K562 (cell line): ENCODE measurements at regions not wholly inside any gene's neighbourhood (a gene's known extent, or its start where the extent isn't known, plus 50 kb on each side); places are given as distances from the start of the nearest gene placed in this dataset.
"Not testable (repeated sequence)": the region's sequence is repeated elsewhere in the genome, so short reads cannot be mapped to it uniquely, and the experiment has no call there.

Experiments used
- ATAC-seq: fragments of 200-7000 bp; cut with Tn5 transposase; 3 replicates; pipeline ENCODE4 v1.9.1; 2020; ENCODE audit warnings: moderate library complexity
- BruUV-seq: library from RNA; stranded (reverse); fragments of 400-500 nt; replicated peaks from 2 replicates; lab custom pipeline; 2021; lab: Mats Ljungman, UMichigan
- CTCF ChIA-PET: fragments of 300-600 bp; formaldehyde crosslinking; extraction: SDS; loops from one replicate; lab custom pipeline; 2021; ENCODE audit warnings: low intra/inter-chr PET ratio; lab: Yijun Ruan, JAX
- POLR2A ChIA-PET: fragments of 300-600, 350-650 bp; sonication (Branson Sonifier 250); formaldehyde crosslinking; extraction: SDS; loops from one replicate; lab custom pipeline; 2021; ENCODE audit warnings: antibody characterized with exemption, inconsistent platforms; lab: Yijun Ruan, JAX
- DNase-seq, 4 experiments: peaks; one replicate each; pipeline versions ENCODE4 v3.0.0 to v3.0.0-alpha.2; 2011 to 2018; ENCODE audit warnings: low spot score in 3 of 4, mixed read lengths in 3 of 4; ENCODE audit errors: extremely low read depth in 1 of 4
- FAIRE-seq: peaks from 2 replicates; lab custom pipeline; 2011; peaks lifted over from hg19 to GRCh38; lab: Jason Lieb, UNC
- H2AFZ ChIP-seq: 2 replicates; pipeline ENCODE4 v1.6.0; 2011; ENCODE audit warnings: low read depth, low read length, control low read depth, inconsistent platforms
- H3K27ac ChIP-seq: fragments of 200-600 bp; 3 replicates; pipeline ENCODE4 v1.8.0; 2011; ENCODE audit warnings: low read depth, mild to moderate bottlenecking, control low read depth, inconsistent platforms, low read length, moderate library complexity, mixed read lengths; ENCODE audit errors: extremely low read depth
- H3K27me3 ChIP-seq, 2 experiments: fragments of 300-600 bp in 1 of 2; 2 replicates in 1 of 2; 3 replicates in 1 of 2; pipeline versions ENCODE4 v1.6.0 to v1.8.0; 2011; ENCODE audit warnings: inconsistent platforms in 2 of 2, low read length in 2 of 2, mild to moderate bottlenecking in 1 of 2, mixed read lengths in 1 of 2, moderate library complexity in 1 of 2; ENCODE audit not compliant: control insufficient read depth in 2 of 2, insufficient read depth in 2 of 2
- H3K36me3 ChIP-seq: fragments of 300-600 bp; 3 replicates; pipeline ENCODE4 v1.8.0; 2011; ENCODE audit warnings: mild to moderate bottlenecking, low read length, inconsistent platforms; ENCODE audit not compliant: control insufficient read depth, insufficient read depth
- H3K4me1 ChIP-seq, 2 experiments: fragments of 200-600 bp in 1 of 2; replicated peaks in 1 of 2; 2 replicates in 1 of 2; 3 replicates in 1 of 2; pipeline versions ENCODE4 v1.5.1 to v1.8.0; 2011; ENCODE audit warnings: inconsistent platforms in 2 of 2, low read length in 2 of 2, mild to moderate bottlenecking in 1 of 2, mixed read lengths in 1 of 2, moderate library complexity in 1 of 2; ENCODE audit not compliant: control insufficient read depth in 2 of 2, insufficient read depth in 2 of 2
- H3K4me2 ChIP-seq: 2 replicates; pipeline ENCODE4 v1.6.1; 2011; ENCODE audit warnings: low read length, control low read depth, inconsistent platforms, mixed read lengths; ENCODE audit not compliant: insufficient read depth
- H3K4me3 ChIP-seq: fragments of 200-600 bp; sonication (generic), shearing (Covaris generic); 2 replicates; pipeline ENCODE4 v1.5.1; 2016; ENCODE audit warnings: control low read depth, inconsistent platforms
- H3K79me2 ChIP-seq: fragments of 200-600 bp; 3 replicates; pipeline ENCODE4 v1.8.0; 2011; ENCODE audit warnings: low read length, inconsistent platforms; ENCODE audit not compliant: control insufficient read depth, insufficient read depth
- H3K9ac ChIP-seq, 2 experiments: 2 replicates each; pipeline versions ENCODE4 v1.6.0 to v1.6.1; 2011; ENCODE audit warnings: low read depth in 2 of 2, low read length in 2 of 2, control low read depth in 1 of 2, inconsistent platforms in 1 of 2, mild to moderate bottlenecking in 1 of 2, mixed read lengths in 1 of 2; ENCODE audit not compliant: insufficient read depth in 1 of 2
- H3K9me1 ChIP-seq: one replicate; pipeline ENCODE4 v1.6.0; 2011; ENCODE audit warnings: inconsistent platforms, mild to moderate bottlenecking, low read length, moderate library complexity; ENCODE audit not compliant: control insufficient read depth, insufficient read depth
- H3K9me3 ChIP-seq: replicated peaks from 2 replicates; pipeline ENCODE4 v1.5.1; 2011; ENCODE audit warnings: low read depth, low read length, inconsistent platforms; ENCODE audit not compliant: control insufficient read depth, insufficient read depth
- H4K20me1 ChIP-seq: replicated peaks from 2 replicates; pipeline ENCODE4 v1.6.1; 2011; ENCODE audit warnings: low read length, inconsistent platforms, mixed read lengths; ENCODE audit not compliant: control insufficient read depth, insufficient read depth
- WGBS: fragments of 100-300 bp; shearing (Covaris generic); methylation state at CpG from one replicate; pipeline ENCODE4 v1.1.6; 2016; ENCODE audit warnings: low coverage, mixed read lengths; ENCODE audit not compliant: insufficient coverage; ENCODE audit errors: missing lambda C conversion rate; 5-methylcytosine and 5-hydroxymethylcytosine counted together
- in situ Hi-C: fragments of 300-500 bp; cut with MboI; formaldehyde crosslinking; loops from 4 replicates; pipeline ENCODE4 v1.15.0; 2018; ENCODE audit warnings: inconsistent platforms, mixed read lengths
- intact Hi-C: fragments of 100-400 bp; cut with micrococcal nuclease; formaldehyde crosslinking; loops from 2 replicates; pipeline ENCODE4 v1.14.2; 2022

DNA sequence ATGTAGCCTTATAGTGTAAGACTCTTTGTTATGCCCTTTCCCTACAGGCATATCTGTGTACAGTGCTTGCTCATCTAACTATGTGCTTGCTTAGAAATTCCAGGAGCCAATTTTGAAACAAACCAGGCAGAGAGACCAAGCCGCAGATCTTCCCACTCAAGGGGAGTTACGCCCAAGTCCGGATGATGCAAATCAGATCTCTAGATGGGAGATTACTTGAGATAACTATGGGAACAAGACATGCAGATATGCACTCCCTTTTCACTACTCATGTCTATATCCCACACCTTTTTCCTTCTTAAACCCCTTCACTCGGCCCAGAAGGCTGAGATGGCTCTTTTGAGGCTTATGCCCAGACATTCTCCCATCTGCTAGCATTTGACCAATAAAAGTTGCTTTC is 179.7 kb upstream of the ZNF658 start:
- ATAC-seq, H3K9me3 ChIP-seq, CTCF ChIA-PET, H3K27ac ChIP-seq, H4K20me1 ChIP-seq, POLR2A ChIA-PET, BruUV-seq, H3K9ac ChIP-seq, H3K79me2 ChIP-seq, FAIRE-seq, H3K4me2 ChIP-seq, in situ Hi-C loops, H3K4me1 ChIP-seq, intact Hi-C loops, H3K36me3 ChIP-seq, H3K9me1 ChIP-seq, H3K4me3 ChIP-seq, DNase-seq, H2AFZ ChIP-seq, H3K27me3 ChIP-seq: not testable (repeated sequence)
- no CpG with 5 or more reads among the region's 4 CpGs for WGBS

DNA sequence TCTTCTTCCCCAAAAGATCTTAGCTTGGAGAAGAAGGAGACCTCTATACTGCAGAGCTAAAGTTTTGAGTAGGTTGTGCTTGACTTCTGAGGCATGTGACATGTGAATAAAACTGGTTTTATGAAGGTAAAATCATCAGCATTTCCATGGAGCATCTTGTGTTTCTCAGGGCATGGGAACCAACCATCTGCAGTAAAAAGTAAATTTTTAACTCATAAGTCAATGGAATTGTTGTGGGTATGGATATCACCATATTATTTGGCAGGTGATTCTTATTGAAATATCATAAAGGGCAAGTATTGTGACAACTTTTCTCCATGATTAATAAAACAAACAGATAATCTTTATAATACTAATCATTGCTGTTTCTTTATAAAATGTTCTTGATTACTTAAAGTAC is 173.0 kb upstream of the ZNF658 start:
- FAIRE-seq, H3K4me3 ChIP-seq, H3K27me3 ChIP-seq, H3K27ac ChIP-seq, intact Hi-C loops, H3K9ac ChIP-seq, H3K79me2 ChIP-seq, CTCF ChIA-PET, BruUV-seq, H3K9me3 ChIP-seq, POLR2A ChIA-PET, in situ Hi-C loops, DNase-seq, ATAC-seq, H3K36me3 ChIP-seq, H3K4me1 ChIP-seq, H3K4me2 ChIP-seq, H3K9me1 ChIP-seq, H4K20me1 ChIP-seq, H2AFZ ChIP-seq: not testable (repeated sequence)

DNA sequence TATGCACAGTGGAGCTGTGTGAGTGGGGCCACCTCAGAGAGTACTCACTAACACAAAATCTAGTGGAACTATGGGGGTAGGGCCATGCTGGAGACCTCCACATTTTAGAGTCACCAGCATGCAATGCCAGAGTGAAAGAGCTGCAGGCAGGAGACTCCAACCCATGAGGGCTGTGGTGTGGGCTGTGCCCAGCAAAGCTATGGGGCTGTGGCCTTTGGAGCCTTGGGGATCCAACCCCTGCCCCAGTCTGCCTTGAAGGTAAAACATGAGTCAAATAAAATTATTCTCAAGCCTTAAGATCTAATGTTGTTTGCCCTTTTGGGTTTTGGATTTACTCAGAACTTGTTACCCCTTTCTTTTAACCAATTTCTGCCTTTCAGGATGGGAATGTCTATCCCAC is 163.8 kb upstream of the ZNF658 start:
- FAIRE-seq, DNase-seq, H2AFZ ChIP-seq, H3K36me3 ChIP-seq, H3K9me3 ChIP-seq, POLR2A ChIA-PET, H3K9me1 ChIP-seq, intact Hi-C loops, H3K4me2 ChIP-seq, H3K4me3 ChIP-seq, H3K79me2 ChIP-seq, H4K20me1 ChIP-seq, in situ Hi-C loops, H3K27ac ChIP-seq, BruUV-seq, H3K9ac ChIP-seq, H3K27me3 ChIP-seq, CTCF ChIA-PET, H3K4me1 ChIP-seq, ATAC-seq: not testable (repeated sequence)

DNA sequence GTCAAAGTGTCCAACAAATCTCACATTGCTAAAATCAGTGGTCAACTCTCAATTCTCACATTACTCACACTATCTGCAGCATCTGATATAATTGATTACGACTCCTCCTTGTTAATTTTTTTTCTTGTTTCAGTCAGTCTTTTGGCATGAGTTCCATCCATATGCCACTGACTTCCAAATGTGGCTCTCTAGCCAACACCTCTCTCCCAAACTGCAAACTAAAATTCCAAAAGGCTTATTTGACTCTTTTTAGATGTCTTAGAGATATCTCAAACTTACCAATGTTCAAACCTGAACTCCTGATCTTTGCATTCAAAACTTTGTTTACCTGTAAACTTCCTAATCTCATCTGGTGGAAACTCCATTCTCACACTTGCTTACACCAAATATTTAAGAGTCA is 162.1 kb upstream of the ZNF658 start:
- intact Hi-C loops, H3K9ac ChIP-seq, H2AFZ ChIP-seq, H3K9me1 ChIP-seq, H3K27ac ChIP-seq, H4K20me1 ChIP-seq, ATAC-seq, H3K4me3 ChIP-seq, FAIRE-seq, H3K79me2 ChIP-seq, H3K27me3 ChIP-seq, H3K36me3 ChIP-seq, H3K4me1 ChIP-seq, BruUV-seq, CTCF ChIA-PET, H3K4me2 ChIP-seq, in situ Hi-C loops, H3K9me3 ChIP-seq, DNase-seq, POLR2A ChIA-PET: not testable (repeated sequence)
- no CpG with 5 or more reads among the region's 1 CpG for WGBS
